ENCODE measurements at regions not wholly inside any gene's neighbourhood (a gene's known extent, or its start where the extent isn't known, plus 50 kb on each side); places are given as distances from the start of the nearest gene placed in this dataset.

- TF ChIP-seq CTCF (optimal IDR thresholded peaks at IDR 0.05 in 1 of 3, IDR thresholded peaks at IDR 0.05 in 1 of 3, conservative IDR thresholded peaks at IDR 0.05 in 1 of 3; ENCODE audit: extremely low read depth in 1 of 3, insufficient read depth in 2 of 3, low read length in 3 of 3) (no peak), EZH2 (IDR thresholded peaks at IDR 0.05; ENCODE audit: low read length) (no peak)
Observed at GRCh38 chr11:56887940-56888339, 100.8 kb upstream of the OR5AK2 start.

Data from keratinocyte (primary cell).